GM19324 (cell line): ENCODE measurements at regions not wholly inside any gene's neighbourhood (a gene's known extent, or its start where the extent isn't known, plus 50 kb on each side); places are given as distances from the start of the nearest gene placed in this dataset.

Source experiments
- ATAC-seq: cut with Tn5 transposase; IDR thresholded peaks from one replicate; pipeline ENCODE4 v1.9.1; 2021; ENCODE audit warnings: mild to moderate bottlenecking, moderate library complexity; ENCODE audit not compliant: unreplicated experiment, low FRiP score

- ATAC-seq, result no peak
Observed at GRCh38 chr2:14520385-14520945, 112.1 kb upstream of the LRATD1 start.

GRCh38 chr2:14524041-14524802, 108.3 kb upstream of the LRATD1 start:
- no peak for ATAC-seq

GRCh38 chr2:14524803-14525080, 107.8 kb upstream of the LRATD1 start:
- no peak for ATAC-seq

GRCh38 chr2:14530506-14530905, 102.0 kb upstream of the LRATD1 start:
- no peak for ATAC-seq

GRCh38 chr2:14533131-14533757, 99.3 kb upstream of the LRATD1 start:
- no peak for ATAC-seq

GRCh38 chr2:14535156-14535555, 97.4 kb upstream of the LRATD1 start:
- no peak for ATAC-seq

- no peak for ATAC-seq
Observed at GRCh38 chr2:14536976-14537375, 95.5 kb upstream of the LRATD1 start.

GRCh38 chr2:14540015-14540414, 92.5 kb upstream of the LRATD1 start:
- no peak for ATAC-seq

- no peak for ATAC-seq
Observed at GRCh38 chr2:14543284-14543683, 89.2 kb upstream of the LRATD1 start.

GRCh38 chr2:14544247-14544646, 88.3 kb upstream of the LRATD1 start:
- ATAC-seq, result no peak

GRCh38 chr2:14547830-14548229, 84.7 kb upstream of the LRATD1 start:
- ATAC-seq, result no peak

GRCh38 chr2:14550658-14551057, 81.9 kb upstream of the LRATD1 start:
- ATAC-seq, result no peak

- ATAC-seq, result no peak
Observed at GRCh38 chr2:14551069-14551468, 81.4 kb upstream of the LRATD1 start.

- ATAC-seq, result no peak
Observed at GRCh38 chr2:14552286-14552685, 80.2 kb upstream of the LRATD1 start.

GRCh38 chr2:14552818-14553217, 79.7 kb upstream of the LRATD1 start:
- no peak for ATAC-seq

GRCh38 chr2:14554849-14555545, 77.5 kb upstream of the LRATD1 start:
- no peak for ATAC-seq

GRCh38 chr2:14557111-14557510, 75.4 kb upstream of the LRATD1 start:
- no peak for ATAC-seq

GRCh38 chr2:14557916-14558315, 74.6 kb upstream of the LRATD1 start:
- ATAC-seq, result no peak

- ATAC-seq, result no peak
Observed at GRCh38 chr2:14558335-14558919, 74.1 kb upstream of the LRATD1 start.

- no peak for ATAC-seq
Observed at GRCh38 chr2:14560716-14561115, 71.8 kb upstream of the LRATD1 start.

- ATAC-seq, result no peak
Observed at GRCh38 chr2:14563324-14563723, 69.2 kb upstream of the LRATD1 start.
